ENCODE measurements at regions not wholly inside any gene's neighbourhood (a gene's known extent, or its start where the extent isn't known, plus 50 kb on each side); places are given as distances from the start of the nearest gene placed in this dataset.

DNA sequence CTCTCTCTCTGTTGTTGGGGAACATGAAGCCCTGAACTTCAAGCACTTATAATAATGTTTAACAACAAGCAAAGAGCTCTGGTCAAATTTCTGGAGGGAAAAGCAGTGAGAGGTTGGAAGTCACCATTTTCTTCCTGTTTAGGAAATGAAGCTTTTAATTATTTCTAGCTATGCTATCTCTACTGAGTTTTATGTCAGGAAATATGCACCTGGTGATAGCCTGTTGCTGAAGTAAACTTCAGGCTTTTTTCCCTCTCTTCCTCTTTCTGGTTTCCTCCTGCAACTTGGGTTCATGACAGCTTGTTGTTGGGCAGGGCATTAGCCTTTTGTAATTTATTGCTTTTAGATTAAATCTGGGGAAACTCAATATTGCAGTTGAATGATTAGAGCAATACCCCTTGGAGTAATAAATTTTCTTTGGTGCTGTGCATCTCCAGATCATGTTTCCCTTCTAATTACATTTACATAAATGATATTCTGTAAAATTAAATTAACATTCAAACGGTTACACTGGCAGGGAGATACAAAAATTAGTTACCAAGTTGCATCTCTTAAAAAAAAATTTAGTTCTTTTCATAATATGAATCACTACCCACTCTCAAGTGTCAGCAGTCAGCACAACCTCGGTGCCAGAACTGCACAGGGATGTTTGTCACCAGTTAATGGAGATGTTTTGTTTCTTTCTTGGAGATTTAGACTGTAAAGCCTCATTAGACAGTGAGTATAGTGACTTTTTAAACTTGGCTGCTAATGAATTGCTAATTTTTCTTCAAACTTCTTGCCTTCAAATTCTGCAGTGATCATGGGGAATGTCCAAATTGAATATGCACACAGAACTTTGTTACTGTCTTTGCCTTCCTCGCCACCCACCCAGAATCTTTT lies 466.6 kb upstream of the ETAA1 start:
- H3K4me3 Mint-ChIP-seq, result peak overlapping the region; percentile 21
- H3K4me1 Mint-ChIP-seq, result peaks cover 50% of the 10 kb centered on the region
- DNase-seq, result no peak
- TF ChIP-seq, protein P1, sequence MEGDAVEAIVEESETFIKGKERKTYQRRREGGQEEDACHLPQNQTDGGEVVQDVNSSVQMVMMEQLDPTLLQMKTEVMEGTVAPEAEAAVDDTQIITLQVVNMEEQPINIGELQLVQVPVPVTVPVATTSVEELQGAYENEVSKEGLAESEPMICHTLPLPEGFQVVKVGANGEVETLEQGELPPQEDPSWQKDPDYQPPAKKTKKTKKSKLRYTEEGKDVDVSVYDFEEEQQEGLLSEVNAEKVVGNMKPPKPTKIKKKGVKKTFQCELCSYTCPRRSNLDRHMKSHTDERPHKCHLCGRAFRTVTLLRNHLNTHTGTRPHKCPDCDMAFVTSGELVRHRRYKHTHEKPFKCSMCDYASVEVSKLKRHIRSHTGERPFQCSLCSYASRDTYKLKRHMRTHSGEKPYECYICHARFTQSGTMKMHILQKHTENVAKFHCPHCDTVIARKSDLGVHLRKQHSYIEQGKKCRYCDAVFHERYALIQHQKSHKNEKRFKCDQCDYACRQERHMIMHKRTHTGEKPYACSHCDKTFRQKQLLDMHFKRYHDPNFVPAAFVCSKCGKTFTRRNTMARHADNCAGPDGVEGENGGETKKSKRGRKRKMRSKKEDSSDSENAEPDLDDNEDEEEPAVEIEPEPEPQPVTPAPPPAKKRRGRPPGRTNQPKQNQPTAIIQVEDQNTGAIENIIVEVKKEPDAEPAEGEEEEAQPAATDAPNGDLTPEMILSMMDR (IDR thresholded peaks at IDR 0.05), result no peak
- peak overlapping the region; percentile 86 for H3K27ac Mint-ChIP-seq
- no peaks in the 10 kb centered on the region for H3K27me3 Mint-ChIP-seq (ENCODE audit: low read depth, poor library complexity)
- H3K36me3 Mint-ChIP-seq (ENCODE audit: low read depth), result no peaks in the 10 kb centered on the region
- H3K9me3 Mint-ChIP-seq, result no peaks in the 10 kb centered on the region

DNA sequence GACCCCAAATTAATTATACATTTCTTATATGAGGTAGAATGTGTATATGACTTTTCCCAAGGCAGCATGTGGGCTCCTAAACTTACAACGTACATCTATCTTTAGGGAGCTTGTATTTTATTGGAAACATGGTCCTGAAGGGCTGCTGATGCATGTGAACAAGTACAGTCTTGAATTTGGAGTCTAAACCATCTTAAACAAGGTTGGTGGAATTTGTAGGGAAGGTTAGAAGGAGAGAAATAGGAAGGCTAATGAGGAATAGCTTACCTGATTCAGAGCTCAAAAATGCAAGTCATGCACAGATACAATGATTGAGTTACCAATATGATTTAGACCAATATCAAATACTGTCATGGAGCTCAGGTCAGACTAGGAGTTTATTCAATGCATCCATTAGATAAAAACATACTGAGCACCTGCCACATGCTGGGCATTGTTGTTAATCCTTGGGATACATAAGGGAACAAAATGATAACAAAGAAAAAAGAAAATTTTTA lies 458.6 kb upstream of the ETAA1 start:
- no peak for DNase-seq
- TF ChIP-seq, protein P1 (IDR thresholded peaks at IDR 0.05), result no peak
- Mint-ChIP-seq H3K4me1 (peaks cover 26% of the 10 kb centered on the region), H3K27me3 (ENCODE audit: low read depth, poor library complexity) (no peaks in the 10 kb centered on the region), H3K27ac (no peak overlapping the region), H3K36me3 (ENCODE audit: low read depth) (no peaks in the 10 kb centered on the region), H3K4me3 (no peak overlapping the region), H3K9me3 (peaks cover 4% of the 10 kb centered on the region)

- H3K36me3 Mint-ChIP-seq (ENCODE audit: low read depth), result no peaks in the 10 kb centered on the region
- DNase-seq, result no peak
- no peak overlapping the region for H3K27ac Mint-ChIP-seq
- no peak overlapping the region for H3K4me3 Mint-ChIP-seq
- H3K27me3 Mint-ChIP-seq (ENCODE audit: low read depth, poor library complexity), result no peaks in the 10 kb centered on the region
- TF ChIP-seq, protein P1 (IDR thresholded peaks at IDR 0.05), result no peak
- H3K4me1 Mint-ChIP-seq, result peaks cover 26% of the 10 kb centered on the region
- H3K9me3 Mint-ChIP-seq, result peaks cover 4% of the 10 kb centered on the region
Measured at GRCh38 chr2:66940080-66940479, 457.1 kb upstream of the ETAA1 start.

DNA sequence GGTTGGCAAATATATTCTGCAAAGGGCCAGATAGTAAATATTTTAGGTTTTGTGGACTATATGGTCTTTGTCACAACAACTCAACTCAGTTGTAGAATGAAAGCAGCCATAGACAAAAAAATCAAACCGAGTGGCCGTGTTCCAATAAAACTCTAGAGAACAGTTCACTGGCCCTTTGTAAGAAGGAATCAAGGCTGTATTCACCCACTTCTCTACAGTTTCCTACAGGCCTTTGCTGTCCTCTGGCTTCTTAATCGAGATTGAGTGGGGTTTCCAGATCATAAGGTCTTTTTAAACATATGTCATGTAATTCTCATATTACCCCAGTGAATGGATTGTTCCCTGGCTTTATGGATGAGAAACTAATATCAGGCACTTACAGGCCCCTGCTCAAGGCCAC lies 448.9 kb upstream of the ETAA1 start:
- no peaks in the 10 kb centered on the region for H3K36me3 Mint-ChIP-seq (ENCODE audit: low read depth)
- no peak overlapping the region for H3K27ac Mint-ChIP-seq
- H3K27me3 Mint-ChIP-seq (ENCODE audit: low read depth, poor library complexity), result peaks cover 7% of the 10 kb centered on the region
- H3K4me3 Mint-ChIP-seq, result no peak overlapping the region
- TF ChIP-seq, protein P1 (IDR thresholded peaks at IDR 0.05), result no peak
- no peaks in the 10 kb centered on the region for H3K9me3 Mint-ChIP-seq
- H3K4me1 Mint-ChIP-seq, result no peaks in the 10 kb centered on the region
- no peak for DNase-seq

GRCh38 chr2:66957198-66957597 lies 439.9 kb upstream of the ETAA1 start:
- DNase-seq, result no peak
- Mint-ChIP-seq H3K9me3 (no peaks in the 10 kb centered on the region), H3K4me3 (no peak overlapping the region), H3K36me3 (ENCODE audit: low read depth) (no peaks in the 10 kb centered on the region), H3K27ac (no peak overlapping the region), H3K27me3 (ENCODE audit: low read depth, poor library complexity) (peaks cover 5% of the 10 kb centered on the region), H3K4me1 (peaks cover 47% of the 10 kb centered on the region)
- TF ChIP-seq, protein P1 (IDR thresholded peaks at IDR 0.05), result no peak

DNA sequence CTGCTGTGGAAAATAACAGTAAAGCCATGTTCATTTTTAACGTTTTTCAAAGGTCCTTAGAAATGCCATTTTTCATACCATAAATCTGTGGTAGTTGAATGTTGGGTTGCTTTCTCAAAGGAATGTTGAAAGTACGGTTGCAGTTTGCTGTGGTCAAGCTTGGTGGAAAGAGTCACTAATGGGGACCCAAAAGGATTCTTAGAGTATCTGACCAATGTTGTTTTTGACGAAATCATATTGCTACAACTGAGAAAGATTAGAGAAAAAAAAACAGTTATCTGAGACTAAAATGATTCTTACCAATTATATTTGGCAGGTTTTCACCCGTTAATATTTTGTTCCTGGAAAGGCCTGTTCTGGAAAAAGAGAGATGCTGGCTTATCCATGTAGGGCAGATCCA lies 439.5 kb upstream of the ETAA1 start:
- no peak for DNase-seq
- Mint-ChIP-seq H3K27me3 (ENCODE audit: low read depth, poor library complexity) (peaks cover 3% of the 10 kb centered on the region), H3K9me3 (no peaks in the 10 kb centered on the region), H3K4me1 (peaks cover 52% of the 10 kb centered on the region), H3K4me3 (no peak overlapping the region), H3K36me3 (ENCODE audit: low read depth) (no peaks in the 10 kb centered on the region), H3K27ac (no peak overlapping the region)
- TF ChIP-seq, protein P1 (IDR thresholded peaks at IDR 0.05), result no peak

Data from nephron progenitor cell (in vitro differentiated cells).